ENCODE measurements at regions not wholly inside any gene's neighbourhood (a gene's known extent, or its start where the extent isn't known, plus 50 kb on each side); places are given as distances from the start of the nearest gene placed in this dataset.
"Not testable (repeated sequence)": the region's sequence is repeated elsewhere in the genome, so short reads cannot be mapped to it uniquely, and the experiment has no call there.

GRCh38 chr13:76575634-76576033, 310.6 kb downstream of the KCTD12 start:
- not testable (repeated sequence) for TF ChIP-seq REST (IDR thresholded peaks at IDR 0.05; ENCODE audit: insufficient replicate concordance, low read depth); CTCF (IDR thresholded peaks at IDR 0.05; ENCODE audit: insufficient read depth, low read length); POLR2AphosphoS5 (IDR thresholded peaks at IDR 0.05; ENCODE audit: low read depth); SPI1 (IDR thresholded peaks at IDR 0.05; ENCODE audit: borderline replicate concordance, low read depth); GABPA (IDR thresholded peaks at IDR 0.05; ENCODE audit: low read depth)
